AG04449 (cell line): ENCODE measurements at regions not wholly inside any gene's neighbourhood (a gene's known extent, or its start where the extent isn't known, plus 50 kb on each side); places are given as distances from the start of the nearest gene placed in this dataset.

Source experiments
- CTCF ChIA-PET: fragments of 350-600 bp; formaldehyde crosslinking; extraction: SDS; loops from one replicate; lab custom pipeline; 2021; ENCODE audit warnings: antibody characterized with exemption; lab: Yijun Ruan, JAX
- POLR2A ChIA-PET: fragments of 400-600, 350-600 bp; formaldehyde crosslinking; extraction: SDS; loops from one replicate; lab custom pipeline; 2020; ENCODE audit warnings: antibody characterized with exemption, inconsistent platforms; lab: Yijun Ruan, JAX
- DNase-seq: peaks from one replicate; pipeline ENCODE4 v3.0.0-alpha.2; 2010; ENCODE audit warnings: low read depth, low spot score
- H3K4me3 ChIP-seq: 2 replicates; pipeline ENCODE4 v1.5.1; 2011; ENCODE audit warnings: low read depth, mild to moderate bottlenecking, control low read depth, low read length
- CTCF ChIP-seq: IDR thresholded peaks from one replicate; pipeline ENCODE4 v1.5.1; 2011; ENCODE audit warnings: mild to moderate bottlenecking, moderate library complexity, low read length, control low read depth, inconsistent platforms; ENCODE audit not compliant: insufficient read depth; ENCODE audit errors: missing control alignments

GRCh38 chr5:162434281-162434680 is 366.7 kb downstream of the GABRG2 start:
- H3K4me3 ChIP-seq = no peak overlapping the region
- TF ChIP-seq CTCF = no peak
- DNase-seq = no peak
- POLR2A ChIA-PET = no interaction called here
- CTCF ChIA-PET = no interaction called here

GRCh38 chr5:162436055-162436454 is 368.5 kb downstream of the GABRG2 start:
- H3K4me3 ChIP-seq = no peak overlapping the region
- POLR2A ChIA-PET = no interaction called here
- CTCF ChIA-PET = no interaction called here
- no peak for TF ChIP-seq CTCF
- no peak for DNase-seq

- no peak for TF ChIP-seq CTCF
- no peak overlapping the region for H3K4me3 ChIP-seq
- CTCF ChIA-PET = no interaction called here
- POLR2A ChIA-PET = no interaction called here
- no peak for DNase-seq
Observed at GRCh38 chr5:162444129-162444762, 376.7 kb downstream of the GABRG2 start.

- ChIA-PET POLR2A (no interaction called here), CTCF (no interaction called here)
- no peak for TF ChIP-seq CTCF
- DNase-seq = no peak
- no peak overlapping the region for H3K4me3 ChIP-seq
Observed at GRCh38 chr5:162456086-162456485, 388.5 kb downstream of the GABRG2 start.

GRCh38 chr5:162466011-162466410 is 398.4 kb downstream of the GABRG2 start:
- ChIA-PET POLR2A (no interaction called here), CTCF (no interaction called here)
- no peak for TF ChIP-seq CTCF
- H3K4me3 ChIP-seq = no peak overlapping the region
- DNase-seq = no peak

- CTCF ChIA-PET = no interaction called here
- TF ChIP-seq CTCF = no peak
- H3K4me3 ChIP-seq = no peak overlapping the region
- no peak for DNase-seq
- POLR2A ChIA-PET = no interaction called here
Observed at GRCh38 chr5:162473041-162473714, 405.6 kb downstream of the GABRG2 start.
